GM18499 (cell line): ENCODE measurements at regions not wholly inside any gene's neighbourhood (a gene's known extent, or its start where the extent isn't known, plus 50 kb on each side); places are given as distances from the start of the nearest gene placed in this dataset.
A peak's percentile ranks its signal among the peaks of the same experiment; 100 is the strongest.
"Not testable (repeated sequence)": the region's sequence is repeated elsewhere in the genome, so short reads cannot be mapped to it uniquely, and the experiment has no call there.

Source experiments
- ATAC-seq: cut with Tn5 transposase; IDR thresholded peaks from one replicate; pipeline ENCODE4 v1.9.1; 2021; ENCODE audit warnings: moderate number of reproducible peaks; ENCODE audit not compliant: insufficient read depth, unreplicated experiment

- ATAC-seq, result no peak
Observed at GRCh38 chr6:121733234-121733633, 297.8 kb downstream of the GJA1 start.

GRCh38 chr6:121740188-121740587 lies 304.7 kb downstream of the GJA1 start:
- ATAC-seq, result not testable (repeated sequence)

GRCh38 chr6:121743691-121744090 lies 308.2 kb downstream of the GJA1 start:
- no peak for ATAC-seq

GRCh38 chr6:121748376-121748775 lies 312.9 kb downstream of the GJA1 start:
- ATAC-seq, result no peak

- no peak for ATAC-seq
Observed at GRCh38 chr6:121748850-121749249, 313.4 kb downstream of the GJA1 start.

- ATAC-seq, result no peak
Observed at GRCh38 chr6:121755485-121755884, 320.0 kb downstream of the GJA1 start.

GRCh38 chr6:121756666-121757065 lies 321.2 kb downstream of the GJA1 start:
- ATAC-seq, result no peak

GRCh38 chr6:121759370-121759769 lies 323.9 kb downstream of the GJA1 start:
- peak; percentile 90 for ATAC-seq

GRCh38 chr6:121760191-121760590 lies 324.7 kb downstream of the GJA1 start:
- ATAC-seq, result no peak

- ATAC-seq, result no peak
Observed at GRCh38 chr6:121760745-121761144, 325.3 kb downstream of the GJA1 start.

GRCh38 chr6:121764493-121764892 lies 329.0 kb downstream of the GJA1 start:
- ATAC-seq, result peak; percentile 67

- no peak for ATAC-seq
Observed at GRCh38 chr6:121765060-121765459, 329.6 kb downstream of the GJA1 start.

GRCh38 chr6:121767211-121767610 lies 331.8 kb downstream of the GJA1 start:
- no peak for ATAC-seq

- no peak for ATAC-seq
Observed at GRCh38 chr6:121770943-121771342, 335.5 kb downstream of the GJA1 start.

- ATAC-seq, result peak; percentile 83
Observed at GRCh38 chr6:121771937-121772720, 336.7 kb downstream of the GJA1 start.

GRCh38 chr6:121776054-121776453 lies 340.6 kb downstream of the GJA1 start:
- ATAC-seq, result no peak

- ATAC-seq, result no peak
Observed at GRCh38 chr6:121780325-121781321, 345.2 kb downstream of the GJA1 start.

- no peak for ATAC-seq
Observed at GRCh38 chr6:121791396-121792315, 356.2 kb downstream of the GJA1 start.

GRCh38 chr6:121794630-121795029 lies 359.2 kb downstream of the GJA1 start:
- no peak for ATAC-seq

- not testable (repeated sequence) for ATAC-seq
Observed at GRCh38 chr6:121797598-121797997, 362.2 kb downstream of the GJA1 start.
